ENCODE measurements at regions not wholly inside any gene's neighbourhood (a gene's known extent, or its start where the extent isn't known, plus 50 kb on each side); places are given as distances from the start of the nearest gene placed in this dataset.

DNA sequence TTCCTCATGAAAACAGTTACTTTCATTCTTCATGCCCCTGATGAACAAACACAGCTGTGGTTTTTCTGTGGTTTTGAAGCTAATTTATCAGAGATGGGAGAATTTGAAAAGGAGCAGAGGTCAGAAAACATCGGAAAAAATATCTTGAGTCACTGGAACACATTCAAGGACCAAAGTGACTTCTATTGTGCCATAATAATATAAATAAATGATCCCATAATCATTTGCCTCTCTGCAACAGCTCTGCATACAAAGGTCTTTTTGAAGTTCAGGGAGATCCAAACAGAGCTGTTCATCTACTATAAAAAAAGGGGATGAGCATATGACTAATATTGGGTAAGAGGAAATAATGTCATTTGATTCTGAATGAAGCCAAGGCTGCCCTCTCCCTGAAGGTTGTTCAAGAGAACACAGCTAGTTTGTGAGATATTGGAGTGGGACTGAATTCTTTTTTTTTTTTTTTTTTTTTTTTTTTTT lies 201.3 kb upstream of the GALNT5 start:
- DNase-seq (ENCODE audit: low spot score): no peak

DNA sequence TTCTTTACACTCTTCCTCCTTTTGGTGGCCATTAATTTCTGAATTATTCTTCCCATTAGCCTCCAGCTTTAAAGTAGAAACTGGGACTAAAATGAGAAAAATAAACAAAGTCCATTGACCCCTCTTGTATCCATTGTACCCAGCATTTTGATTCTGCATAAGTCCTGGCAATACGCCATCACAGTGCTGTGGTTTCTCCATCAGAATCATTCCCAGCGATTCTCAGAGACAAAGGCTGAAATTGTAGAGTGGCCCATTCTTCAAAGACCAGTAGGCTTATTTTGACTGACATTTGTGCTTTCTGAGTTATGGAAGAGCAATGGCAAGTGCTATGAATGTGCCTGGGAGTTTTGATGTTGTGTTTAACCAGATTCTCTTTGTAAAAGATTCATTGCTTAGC lies 199.3 kb upstream of the GALNT5 start:
- no peak for DNase-seq (ENCODE audit: low spot score)

DNA sequence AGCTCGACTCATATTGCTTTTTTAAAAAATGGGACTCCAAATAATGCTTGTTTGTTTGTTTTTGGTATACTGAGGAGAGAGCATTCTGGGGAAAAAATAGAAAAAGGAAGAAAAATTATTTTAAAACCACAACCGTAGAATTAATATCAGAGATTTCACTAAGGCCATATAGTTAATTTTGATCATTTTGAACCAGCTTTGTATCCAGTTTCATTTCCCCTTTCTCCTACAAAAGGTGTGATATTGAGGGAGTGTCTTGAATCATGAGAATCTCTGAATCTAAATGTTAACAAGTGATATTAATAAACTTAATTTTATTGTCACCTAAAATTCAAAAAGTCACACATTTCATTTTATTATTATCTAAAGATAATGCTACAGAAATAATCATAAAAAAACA lies 198.5 kb upstream of the GALNT5 start:
- no peak for DNase-seq (ENCODE audit: low spot score)

DNA sequence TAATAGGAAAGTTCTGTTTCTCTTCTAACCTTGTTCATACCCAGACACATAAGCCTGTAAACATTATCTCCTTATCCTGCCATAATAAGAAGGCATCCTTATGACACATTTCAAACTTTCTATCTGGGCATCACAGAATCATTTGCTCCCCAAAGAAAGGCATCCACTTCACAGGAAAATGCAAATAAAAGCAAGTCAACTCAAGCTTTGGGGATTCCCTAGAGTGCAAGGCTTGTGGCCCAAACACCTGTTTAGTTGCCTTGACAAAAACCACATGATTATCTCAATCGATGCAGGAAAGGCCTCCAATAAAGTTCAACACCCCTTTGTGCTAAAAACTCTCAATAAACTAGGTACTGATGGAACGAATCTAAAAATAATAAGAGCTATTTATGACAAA lies 195.7 kb upstream of the GALNT5 start:
- DNase-seq (ENCODE audit: low spot score): no peak

DNA sequence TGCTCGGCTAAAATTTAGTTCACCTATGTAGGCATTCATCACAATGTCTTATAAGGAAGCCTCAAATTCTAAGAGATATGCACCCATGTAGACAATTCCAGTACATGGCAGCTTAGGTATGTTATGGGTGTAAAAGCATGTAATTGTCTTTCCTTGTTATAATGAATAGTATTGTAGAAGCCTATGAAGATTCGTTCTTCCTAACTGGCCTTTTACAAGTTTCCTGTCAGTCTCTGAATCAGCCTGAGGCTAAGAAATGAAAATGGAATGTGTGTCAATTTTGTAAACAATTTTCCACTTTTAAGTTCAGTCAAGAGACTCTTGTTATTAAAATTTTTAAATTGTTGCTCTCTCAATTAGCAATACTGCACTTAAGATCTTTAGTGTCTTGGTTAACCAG lies 189.9 kb upstream of the GALNT5 start:
- no peak for DNase-seq (ENCODE audit: low spot score)

DNA sequence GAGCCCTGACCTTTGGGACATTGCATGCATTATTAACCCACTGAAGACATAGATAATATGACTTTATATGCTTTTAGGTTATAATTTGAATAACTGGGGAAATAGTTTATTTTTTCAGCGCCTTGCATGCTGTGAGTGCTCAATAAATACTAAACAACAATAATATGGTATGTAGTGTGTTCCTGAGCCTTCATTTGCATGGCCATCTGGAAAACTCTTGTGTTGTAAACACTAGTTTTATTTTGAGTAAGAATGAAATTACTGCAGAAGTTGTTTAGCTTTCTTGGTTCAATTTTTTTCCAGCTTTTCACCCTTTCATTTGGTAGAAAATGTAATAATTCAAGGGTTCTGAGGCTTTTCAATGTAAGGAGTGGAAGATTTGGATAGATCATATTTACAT lies 189.3 kb upstream of the GALNT5 start:
- DNase-seq (ENCODE audit: low spot score): no peak

DNA sequence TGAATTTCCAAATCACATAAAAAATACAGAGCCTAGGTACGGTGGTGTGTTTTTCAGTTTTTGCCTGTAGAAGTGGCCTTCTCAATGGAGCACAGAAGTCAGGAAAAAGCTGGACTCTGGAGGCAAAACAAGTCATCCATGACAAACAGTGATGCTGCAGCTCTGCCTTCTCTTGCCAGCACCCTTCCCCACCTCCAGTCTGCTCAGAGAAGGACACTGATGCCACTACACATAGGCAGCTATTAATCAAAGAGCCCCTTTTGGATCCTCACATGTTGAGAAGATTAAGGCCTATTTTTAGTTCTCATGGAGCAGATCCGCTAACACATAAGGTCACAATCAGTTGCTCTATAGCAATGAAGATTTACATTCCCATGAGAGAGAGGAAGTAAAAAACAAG lies 181.6 kb upstream of the GALNT5 start:
- DNase-seq (ENCODE audit: low spot score): no peak

DNA sequence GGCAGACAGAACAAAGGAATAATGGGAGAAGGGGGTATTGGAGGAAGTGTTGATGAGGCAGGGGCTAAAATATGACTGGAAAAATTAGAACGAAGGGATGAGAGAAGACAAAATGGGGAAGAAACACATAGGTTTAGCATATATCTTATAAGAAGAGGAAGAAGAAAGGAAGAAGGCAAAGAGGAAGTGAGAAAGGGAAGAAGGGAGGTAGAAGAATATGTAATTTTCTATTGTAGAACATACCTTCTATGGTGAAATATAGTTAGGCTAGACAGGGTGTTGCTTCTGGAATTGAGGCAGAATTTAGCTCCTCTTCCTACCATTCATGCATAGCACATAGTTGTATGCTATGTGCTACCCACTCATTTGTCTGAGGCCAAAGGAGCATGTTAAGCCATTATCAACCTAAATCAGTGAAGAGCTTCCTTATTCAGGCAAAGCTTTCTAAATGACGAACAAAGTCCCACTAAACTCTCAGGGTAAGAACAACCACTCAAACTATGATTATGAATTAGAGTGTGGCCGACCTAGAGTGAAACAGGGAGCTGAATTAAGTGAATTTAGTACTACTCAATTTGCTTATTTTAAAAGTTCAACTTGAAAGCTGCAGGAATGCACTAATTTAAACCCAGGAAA lies 180.9 kb upstream of the GALNT5 start:
- DNase-seq (ENCODE audit: low spot score): no peak

DNA sequence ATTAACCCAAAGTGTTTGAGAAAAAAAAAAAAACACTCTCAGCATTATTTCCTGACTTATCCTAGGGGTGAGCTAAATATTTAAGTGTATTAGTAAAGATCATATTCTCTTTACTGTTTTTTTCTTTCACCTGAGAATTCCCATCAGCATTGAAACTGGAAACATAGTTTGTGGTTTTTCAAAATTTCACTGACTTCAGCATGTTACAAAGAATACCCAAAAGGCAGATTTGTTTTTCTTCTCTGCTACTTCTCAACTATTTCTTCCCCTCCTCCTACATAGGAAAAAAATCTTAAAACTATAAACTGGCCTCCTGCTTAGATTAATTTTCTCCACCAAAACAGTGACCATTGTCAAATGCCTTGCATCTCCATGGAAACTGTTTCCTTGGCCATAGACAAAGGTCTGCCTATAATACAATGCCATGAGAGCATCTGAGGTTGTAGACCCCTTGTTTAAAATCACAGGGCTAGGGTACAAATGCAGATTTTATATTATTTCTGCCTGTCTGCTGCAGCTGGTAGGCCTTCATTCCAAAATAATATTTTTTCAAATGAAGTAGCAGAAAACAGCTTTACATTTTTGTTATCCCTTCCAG lies 179.7 kb upstream of the GALNT5 start:
- DNase-seq (ENCODE audit: low spot score): no peak

DNA sequence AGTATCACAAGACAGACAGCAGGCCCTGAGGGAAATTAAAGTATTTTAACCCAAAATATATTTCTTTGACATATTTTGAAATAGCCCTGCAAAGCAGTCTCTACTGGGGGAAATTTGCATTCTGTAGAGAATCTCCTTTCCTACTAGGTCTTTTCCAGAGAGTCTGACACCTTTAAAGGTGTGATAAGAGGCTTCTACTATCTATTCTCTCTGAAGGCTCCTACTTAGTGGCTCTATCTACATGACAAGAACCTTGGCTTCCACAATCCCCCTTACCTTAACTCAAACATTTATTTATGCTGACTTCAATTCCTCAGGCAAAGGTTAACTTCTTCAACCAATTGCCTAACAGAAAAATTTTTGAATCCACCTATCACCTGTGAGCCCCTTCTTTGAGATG lies 174.6 kb upstream of the GALNT5 start:
- no peak for DNase-seq (ENCODE audit: low spot score)

DNA sequence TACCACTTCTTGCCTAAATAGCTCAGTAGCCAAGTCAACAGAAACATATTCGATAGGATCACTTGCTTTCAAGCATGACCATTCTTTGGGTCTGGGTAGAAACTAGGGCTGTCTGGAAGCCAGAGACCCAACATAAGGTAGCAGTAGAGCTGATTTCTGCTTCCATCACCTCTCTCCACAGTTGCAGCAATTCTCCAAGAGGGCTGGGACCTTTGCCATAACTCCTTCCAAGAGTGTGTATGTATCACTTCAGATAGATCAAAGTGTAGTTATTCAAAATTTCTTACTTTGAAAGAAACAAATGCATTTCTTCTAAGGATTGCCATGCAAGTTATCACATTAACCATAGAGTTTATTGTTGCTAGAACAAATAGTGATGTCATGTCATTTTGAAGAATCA lies 172.0 kb upstream of the GALNT5 start:
- DNase-seq (ENCODE audit: low spot score): no peak

DNA sequence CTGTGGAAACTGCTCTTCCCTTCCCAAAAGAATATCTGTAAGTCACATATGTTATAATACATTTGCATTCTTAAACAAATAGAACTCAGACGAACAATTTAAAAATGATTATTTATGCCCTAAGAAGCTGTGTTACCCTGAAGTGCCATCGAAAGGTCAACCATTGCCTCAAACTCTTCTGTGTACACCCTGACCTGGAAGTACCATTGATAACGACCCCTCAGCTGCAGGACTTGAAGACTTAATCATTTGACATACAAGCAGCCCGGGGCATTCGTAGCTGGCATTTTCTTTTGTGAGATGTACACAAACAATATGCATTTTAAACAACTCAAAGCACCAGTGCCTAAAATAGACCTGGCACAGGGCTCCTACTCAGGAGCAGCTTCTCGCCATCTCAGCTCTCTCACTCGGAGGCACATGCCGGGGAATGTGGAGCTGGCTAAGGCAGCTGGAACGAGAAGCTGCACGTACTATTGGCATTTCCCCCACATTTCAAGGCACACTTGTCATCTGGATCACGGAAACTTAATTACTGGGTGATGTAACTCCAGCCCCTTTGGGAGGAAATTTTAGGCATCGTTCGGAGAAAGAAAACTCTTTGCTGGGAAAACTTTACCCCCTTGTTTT lies 170.0 kb upstream of the GALNT5 start:
- peak; percentile 11 for DNase-seq (ENCODE audit: low spot score)

DNA sequence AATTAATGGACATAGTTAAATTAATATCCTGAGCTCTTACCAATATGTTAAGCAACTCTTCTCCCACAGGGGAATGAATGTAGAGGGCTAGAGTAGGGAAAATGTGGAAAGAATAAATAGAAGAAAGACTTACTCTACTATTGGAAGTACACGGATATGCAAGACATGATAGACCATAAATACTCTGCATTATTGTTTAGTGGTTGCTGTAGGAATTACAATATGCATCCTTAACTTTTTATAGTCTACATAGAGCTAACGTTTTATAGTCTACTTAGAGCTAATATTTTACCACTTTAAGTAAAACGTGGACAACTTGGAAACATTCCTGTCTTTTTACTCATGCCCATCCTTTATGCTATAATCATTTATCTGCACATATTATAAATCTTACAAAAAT lies 163.8 kb upstream of the GALNT5 start:
- no peak for DNase-seq (ENCODE audit: low spot score)

DNA sequence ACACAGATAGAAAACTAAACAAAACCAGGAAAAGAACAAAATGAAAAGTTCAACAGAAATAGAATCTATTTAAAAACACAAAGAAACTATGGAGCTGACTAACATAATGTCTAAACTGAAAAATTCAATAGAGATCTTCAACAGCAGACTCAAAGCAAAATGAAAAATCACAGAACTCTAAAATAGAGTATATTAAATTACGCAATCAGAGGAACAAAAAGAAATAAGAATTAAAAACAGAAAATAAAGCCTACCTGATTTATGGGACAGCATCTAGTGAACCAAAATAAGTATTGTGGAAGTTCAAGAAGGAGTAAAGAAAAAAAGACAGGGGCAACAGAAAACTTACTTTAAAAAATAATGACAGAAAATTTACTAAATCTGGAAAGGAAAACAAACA lies 152.1 kb upstream of the GALNT5 start:
- DNase-seq (ENCODE audit: low spot score): no peak

DNA sequence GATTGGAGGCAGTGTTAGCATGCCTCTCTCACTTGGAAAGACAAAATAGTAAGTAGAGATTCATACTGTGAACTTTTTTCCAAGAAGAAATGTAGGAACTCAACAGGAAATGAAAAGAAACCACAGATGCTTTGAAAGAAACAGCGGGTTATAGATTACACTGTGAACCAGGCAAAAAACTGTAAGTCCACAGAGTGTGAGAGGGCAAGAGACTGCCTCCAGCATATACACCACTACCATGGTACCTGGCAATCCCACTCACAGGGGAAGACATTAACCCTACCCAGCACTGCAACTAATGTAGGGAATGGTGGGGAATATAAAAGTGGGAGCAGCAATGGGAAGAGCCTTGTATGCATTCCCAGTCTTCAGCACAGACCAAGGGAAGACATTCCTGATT lies 150.6 kb upstream of the GALNT5 start:
- no peak for DNase-seq (ENCODE audit: low spot score)

DNA sequence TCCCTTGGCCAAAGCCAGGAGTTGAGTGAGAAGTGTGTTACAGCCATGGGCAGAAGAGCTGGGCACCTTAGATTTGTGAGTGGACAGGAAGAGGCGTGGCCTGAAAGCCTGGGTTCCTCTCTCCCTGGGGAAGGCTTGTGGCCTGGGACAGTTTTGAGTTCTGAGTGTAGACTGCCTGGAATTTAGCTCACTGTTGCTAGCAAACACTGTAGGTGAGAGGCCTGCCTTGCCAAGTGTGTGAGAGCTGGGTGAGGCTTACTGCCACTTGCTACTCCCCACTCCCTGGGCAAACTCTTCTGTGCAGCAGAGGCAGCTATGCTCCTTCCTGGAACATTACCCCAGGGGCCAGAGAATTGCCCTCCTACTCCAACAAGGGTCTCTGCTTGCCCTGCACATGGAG lies 150.0 kb upstream of the GALNT5 start:
- DNase-seq (ENCODE audit: low spot score): no peak

DNA sequence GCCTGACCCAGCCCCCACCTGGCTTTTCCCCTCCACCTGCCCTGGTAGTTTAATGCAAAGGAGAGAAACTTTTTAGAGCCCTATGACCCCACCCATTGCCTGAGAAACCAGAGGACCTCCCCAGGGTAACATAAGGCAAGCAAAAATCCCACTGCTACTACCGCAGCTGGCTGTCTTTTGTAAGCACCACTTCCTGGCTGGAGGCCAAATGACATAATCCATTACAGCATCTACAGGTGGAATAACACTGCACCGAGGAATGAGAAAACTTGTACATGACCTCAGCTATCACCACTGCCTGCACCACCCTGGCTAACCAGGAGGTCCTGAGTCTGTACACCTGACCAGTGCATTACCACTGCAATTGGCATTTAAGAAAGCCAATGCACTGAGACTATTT lies 149.6 kb upstream of the GALNT5 start:
- no peak for DNase-seq (ENCODE audit: low spot score)

DNA sequence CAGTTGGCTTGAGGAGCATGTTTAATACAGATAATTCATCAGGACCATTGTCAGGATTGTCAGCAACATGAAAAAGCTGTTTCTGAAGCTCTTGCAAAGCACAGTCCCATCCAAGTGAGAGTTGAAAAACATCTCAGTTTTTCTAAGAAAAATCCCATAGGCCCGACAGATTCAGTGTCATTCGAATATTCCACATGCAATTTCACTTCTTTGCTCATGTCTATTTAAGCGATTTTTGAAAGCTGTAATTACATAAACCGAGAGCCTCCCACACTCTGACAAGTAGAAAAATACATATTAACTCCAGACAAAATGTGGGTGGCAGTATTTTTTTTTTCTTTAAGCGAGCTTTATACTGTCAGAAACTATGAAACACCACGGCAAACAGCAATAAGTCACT lies 134.7 kb upstream of the GALNT5 start:
- DNase-seq (ENCODE audit: low spot score): peak; percentile 9

DNA sequence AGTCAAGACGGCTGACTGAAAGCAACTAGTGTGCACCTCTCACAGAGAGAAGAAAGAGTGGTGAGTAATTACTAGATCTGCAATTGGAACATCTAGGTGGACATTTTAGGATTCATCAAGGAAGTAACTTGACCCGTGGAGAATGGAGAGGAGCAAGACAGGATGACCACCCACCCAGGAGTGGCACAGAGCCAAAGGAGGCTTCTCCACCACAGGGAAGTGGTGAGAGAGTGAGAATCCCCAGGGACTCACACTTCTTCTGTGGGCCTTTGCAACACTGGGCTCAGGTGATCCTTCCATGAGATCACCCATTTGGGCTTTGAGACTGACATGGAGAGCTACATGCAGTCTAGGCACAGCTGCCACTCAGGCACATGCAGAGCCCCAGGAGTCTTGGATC lies 132.8 kb upstream of the GALNT5 start:
- no peak for DNase-seq (ENCODE audit: low spot score)

DNA sequence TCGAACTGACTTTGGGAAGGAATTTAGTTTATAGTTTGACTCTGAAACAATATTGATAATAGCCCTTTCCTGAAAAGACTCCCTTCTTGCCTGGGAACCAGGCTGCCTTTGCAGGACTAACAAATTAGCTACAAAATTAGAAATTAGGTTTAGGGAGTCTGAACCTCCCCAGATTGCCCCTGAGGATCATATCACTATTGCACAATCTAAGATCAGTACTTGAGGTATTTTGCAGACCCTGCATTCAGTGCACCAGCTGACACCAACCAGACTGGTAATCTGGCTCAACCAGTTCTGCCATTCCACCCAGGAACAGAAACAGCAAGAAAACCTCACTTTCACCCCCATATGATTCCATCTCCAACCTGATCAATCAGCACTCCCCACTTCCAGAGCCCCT lies 131.8 kb upstream of the GALNT5 start:
- no peak for DNase-seq (ENCODE audit: low spot score)

DNA sequence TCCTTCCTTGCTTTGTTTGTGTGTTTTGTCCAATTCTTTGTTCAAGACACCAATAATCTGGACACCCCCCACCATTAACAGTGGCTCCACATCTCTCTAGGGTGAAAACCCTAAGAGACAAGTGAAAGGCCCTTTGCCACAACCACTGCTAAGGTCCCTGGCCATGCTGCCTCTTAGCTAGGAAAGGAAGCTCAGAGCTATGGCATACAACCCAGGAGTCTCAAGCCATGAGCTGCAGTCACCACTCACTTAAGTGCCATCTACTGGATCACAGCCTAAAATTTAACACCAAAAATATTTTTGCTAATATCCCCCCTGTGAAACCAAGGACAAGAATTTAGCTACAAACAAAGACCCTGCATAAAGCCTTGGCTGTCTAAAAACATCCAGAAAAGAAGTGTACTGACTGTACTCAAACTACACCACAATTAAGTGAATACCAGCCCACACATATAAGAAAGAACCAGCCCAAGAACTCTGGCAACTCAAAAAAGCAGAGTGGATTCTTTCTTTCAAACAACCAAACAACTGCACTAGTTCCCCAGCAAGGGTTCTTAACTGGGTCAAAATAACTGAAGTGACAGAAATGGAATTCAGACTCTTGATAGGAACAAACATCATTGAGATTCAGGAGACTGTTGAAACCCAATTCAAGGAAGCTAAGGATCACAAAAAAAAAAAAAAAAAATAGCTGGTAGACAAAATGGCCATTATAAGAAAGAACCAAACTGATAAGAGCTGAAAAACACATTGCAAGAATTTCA lies 130.1 kb upstream of the GALNT5 start:
- no peak for DNase-seq (ENCODE audit: low spot score)

DNA sequence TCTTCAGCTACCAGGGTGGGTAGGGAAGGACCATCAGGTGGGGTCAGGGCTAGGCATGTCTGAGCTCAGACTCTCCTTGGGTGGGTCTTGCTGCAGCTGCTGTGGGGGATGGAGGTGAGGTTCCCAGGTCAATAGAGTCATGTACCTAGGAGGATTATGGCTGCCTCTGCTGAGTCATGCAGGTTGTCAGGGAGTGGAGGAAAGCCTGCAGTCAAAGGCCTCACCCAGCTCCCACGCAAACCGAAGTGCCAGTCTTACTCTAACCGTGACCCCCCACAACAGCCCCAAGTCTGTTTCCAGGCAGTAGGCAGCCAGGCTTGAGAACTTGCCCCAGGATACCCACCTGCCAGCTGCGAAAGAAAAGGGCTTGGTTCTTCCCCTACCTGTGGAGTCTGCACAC lies 113.6 kb upstream of the GALNT5 start:
- no peak for DNase-seq (ENCODE audit: low spot score)

DNA sequence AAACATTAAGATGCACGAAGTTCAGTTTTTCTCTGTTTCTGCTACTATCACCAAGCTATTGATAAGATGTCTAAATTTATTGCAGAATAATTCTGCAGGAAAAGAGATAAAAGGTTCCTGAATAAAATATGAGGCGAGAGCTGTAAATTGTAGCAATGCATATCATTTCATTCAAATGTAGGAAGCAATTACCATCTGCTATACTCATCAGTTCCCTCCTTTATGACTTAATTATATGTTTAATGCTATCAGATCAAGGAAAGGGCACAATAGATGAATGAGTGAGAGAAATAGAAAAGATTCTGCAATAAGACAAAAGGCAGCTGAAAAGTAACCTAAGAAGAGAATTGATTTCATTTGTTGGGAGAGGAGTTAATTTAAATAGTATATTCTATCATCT lies 108.2 kb upstream of the GALNT5 start:
- no peak for DNase-seq (ENCODE audit: low spot score)
